PC-9 (cell line): ENCODE measurements at regions not wholly inside any gene's neighbourhood (a gene's known extent, or its start where the extent isn't known, plus 50 kb on each side); places are given as distances from the start of the nearest gene placed in this dataset.

Experiments used
- BruUV-seq: library from RNA; stranded (reverse); fragments of 400-500 nt; replicated peaks from 2 replicates; lab custom pipeline; 2021; lab: Mats Ljungman, UMichigan
- CTCF ChIA-PET: fragments of 300-600 bp; sonication (Branson Sonifier 250); formaldehyde crosslinking; loops from one replicate; lab custom pipeline; 2022; ENCODE audit warnings: antibody characterized with exemption; lab: Charles Lee
- POLR2A ChIA-PET: fragments of 300-600 bp; sonication (Branson Sonifier 250); formaldehyde crosslinking; loops from one replicate; lab custom pipeline; 2022; ENCODE audit warnings: antibody characterized with exemption; ENCODE audit not compliant: unreplicated experiment; lab: Charles Lee
- DNase-seq, 2 experiments: peaks; one replicate each; pipeline versions ENCODE4 v3.0.0 to v3.0.0-alpha.2; 2015 to 2022; ENCODE audit warnings: mixed read lengths in 1 of 2
- H2AFZ ChIP-seq: fragments of 200-600 bp; sonication (generic); 2 replicates; pipeline ENCODE4 v1.8.1; 2017; ENCODE audit warnings: antibody characterized with exemption
- H3F3A ChIP-seq: fragments of 200-600 bp; sonication (generic); 2 replicates; pipeline ENCODE4 v1.8.1; 2017; ENCODE audit warnings: antibody characterized with exemption, mild to moderate bottlenecking, low read depth; ENCODE audit not compliant: insufficient read depth
- H3K27ac ChIP-seq: fragments of 200-600 bp; sonication (generic); 2 replicates; pipeline ENCODE4 v1.6.1; 2016; ENCODE audit warnings: mixed run types
- H3K27me3 ChIP-seq: fragments of 200-600 bp; sonication (generic); 2 replicates; pipeline ENCODE4 v1.6.1; 2016; ENCODE audit warnings: low read depth, mixed run types; ENCODE audit not compliant: insufficient read depth
- H3K36me3 ChIP-seq: fragments of 200-600 bp; sonication (generic); 2 replicates; pipeline ENCODE4 v1.6.1; 2016; ENCODE audit warnings: low read depth, mixed run types
- H3K4me1 ChIP-seq: fragments of 200-600 bp; sonication (generic); replicated peaks from 2 replicates; pipeline ENCODE4 v1.6.1; 2016; ENCODE audit warnings: mixed run types; ENCODE audit not compliant: insufficient read depth
- H3K4me2 ChIP-seq: fragments of 200-600 bp; sonication (generic); 2 replicates; pipeline ENCODE4 v1.6.1; 2017; ENCODE audit warnings: mixed run types
- H3K4me3 ChIP-seq: fragments of 200-600 bp; sonication (generic); 2 replicates; pipeline ENCODE4 v1.6.1; 2016; ENCODE audit warnings: mixed run types
- H3K79me2 ChIP-seq: fragments of 200-600 bp; sonication (generic); 2 replicates; pipeline ENCODE4 v1.6.1; 2017; ENCODE audit warnings: low read depth, mixed run types
- H3K9me2 ChIP-seq: fragments of 200-600 bp; sonication (generic); 2 replicates; pipeline ENCODE4 v1.8.1; 2017; ENCODE audit warnings: mild to moderate bottlenecking; ENCODE audit not compliant: insufficient read depth
- H3K9me3 ChIP-seq: fragments of 200-600 bp; sonication (generic); 2 replicates; pipeline ENCODE4 v1.8.1; 2016; ENCODE audit warnings: low read depth; ENCODE audit not compliant: insufficient read depth
- H4K20me1 ChIP-seq: fragments of 200-600 bp; sonication (generic); 2 replicates; pipeline ENCODE4 v1.8.1; 2017; ENCODE audit not compliant: insufficient read depth
- CTCF ChIP-seq: fragments of 200-600 bp; sonication (generic); conservative IDR thresholded peaks from 2 replicates; pipeline ENCODE4 v1.6.1; 2017; ENCODE audit warnings: mixed run types, antibody characterized with exemption, mild to moderate bottlenecking, moderate library complexity
- EZH2 ChIP-seq: fragments of 200-600 bp; sonication (generic); IDR thresholded peaks from 2 replicates; pipeline ENCODE4 v1.8.0; 2017; ENCODE audit warnings: antibody characterized with exemption, low read depth
- intact Hi-C: fragments of 100-400 bp; cut with micrococcal nuclease; formaldehyde crosslinking; loops from one replicate; pipeline ENCODE4 v1.10.0; 2022; ENCODE audit not compliant: unreplicated experiment

GRCh38 chr14:26213846-26214575, 383.8 kb downstream of the NOVA1 start:
- TF ChIP-seq CTCF (no peak), EZH2 (no peak)
- CTCF ChIA-PET, result no interaction called here

GRCh38 chr14:26209699-26210098, 388.1 kb downstream of the NOVA1 start:
- no TSS peak for BruUV-seq
- H3K9me3 ChIP-seq, result no peaks in the 10 kb centered on the region
- intact Hi-C loops, result no loop called here
- H3K27me3 ChIP-seq, result no peaks in the 10 kb centered on the region
- no peaks in the 10 kb centered on the region for H4K20me1 ChIP-seq
- H3K9me2 ChIP-seq, result no peaks in the 10 kb centered on the region
- H3K36me3 ChIP-seq, result no peaks in the 10 kb centered on the region
- H3F3A ChIP-seq, result no peaks in the 10 kb centered on the region
- no peak overlapping the region for H3K4me2 ChIP-seq
- ChIA-PET POLR2A (no interaction called here), CTCF (no interaction called here)
- no peak overlapping the region for H3K27ac ChIP-seq
- H2AFZ ChIP-seq, result no peak overlapping the region
- H3K4me1 ChIP-seq, result no peaks in the 10 kb centered on the region
- no peak for DNase-seq
- no peak overlapping the region for H3K4me3 ChIP-seq
- no peaks in the 10 kb centered on the region for H3K79me2 ChIP-seq
- no peak for TF ChIP-seq CTCF
- no peak for TF ChIP-seq EZH2

More at GRCh38 chr14:26213846-26214575, 383.8 kb downstream of the NOVA1 start:
- H3K27ac ChIP-seq, result no peak overlapping the region
- no TSS peak for BruUV-seq
- no peak for DNase-seq
- H3K4me3 ChIP-seq, result no peak overlapping the region
- no peaks in the 10 kb centered on the region for H3K36me3 ChIP-seq
- H3K4me1 ChIP-seq, result no peaks in the 10 kb centered on the region
- no peak overlapping the region for H2AFZ ChIP-seq
- no peaks in the 10 kb centered on the region for H3F3A ChIP-seq
- no peaks in the 10 kb centered on the region for H3K27me3 ChIP-seq
- intact Hi-C loops, result no loop called here
- no peaks in the 10 kb centered on the region for H3K9me2 ChIP-seq
- POLR2A ChIA-PET, result no interaction called here
- no peaks in the 10 kb centered on the region for H3K79me2 ChIP-seq
- H4K20me1 ChIP-seq, result no peaks in the 10 kb centered on the region
- H3K4me2 ChIP-seq, result no peak overlapping the region
- H3K9me3 ChIP-seq, result no peaks in the 10 kb centered on the region

GRCh38 chr14:26206640-26207039, 391.2 kb downstream of the NOVA1 start:
- no peaks in the 10 kb centered on the region for H4K20me1 ChIP-seq
- H3K27me3 ChIP-seq, result no peaks in the 10 kb centered on the region
- POLR2A ChIA-PET, result no interaction called here
- H3K9me2 ChIP-seq, result no peaks in the 10 kb centered on the region
- H3K27ac ChIP-seq, result no peak overlapping the region
- H3K9me3 ChIP-seq, result no peaks in the 10 kb centered on the region
- no peaks in the 10 kb centered on the region for H3K4me1 ChIP-seq
- H3K4me2 ChIP-seq, result no peak overlapping the region
- H3K36me3 ChIP-seq, result no peaks in the 10 kb centered on the region
- no peak for DNase-seq
- CTCF ChIA-PET, result no interaction called here
- no peaks in the 10 kb centered on the region for H3F3A ChIP-seq
- intact Hi-C loops, result no loop called here
- BruUV-seq, result no TSS peak
- no peaks in the 10 kb centered on the region for H3K79me2 ChIP-seq
- H3K4me3 ChIP-seq, result no peak overlapping the region
- no peak overlapping the region for H2AFZ ChIP-seq
- TF ChIP-seq CTCF (no peak), EZH2 (no peak)
